Neuronal stem cell (in vitro differentiated cells): ENCODE measurements at regions not wholly inside any gene's neighbourhood (a gene's known extent, or its start where the extent isn't known, plus 50 kb on each side); places are given as distances from the start of the nearest gene placed in this dataset.

Experiments
- DNase-seq: peaks from one replicate; pipeline ENCODE4 v3.0.0-alpha.2; 2013; ENCODE audit warnings: low spot score
- H2AFZ ChIP-seq: one replicate; pipeline ENCODE4 v1.6.1; 2013; ENCODE audit warnings: mild to moderate bottlenecking, low read length, inconsistent platforms
- H2AK5ac ChIP-seq: 2 replicates; pipeline ENCODE4 v1.6.1; 2013; ENCODE audit warnings: low read depth, mild to moderate bottlenecking, inconsistent platforms, low read length, moderate library complexity, mixed read lengths
- H2BK120ac ChIP-seq: 2 replicates; pipeline ENCODE4 v1.6.1; 2013; ENCODE audit warnings: low read depth, mild to moderate bottlenecking, inconsistent platforms, low read length, moderate library complexity, mixed read lengths
- H2BK12ac ChIP-seq: one replicate; pipeline ENCODE4 v1.6.1; 2013; ENCODE audit warnings: low read length, inconsistent platforms
- H2BK15ac ChIP-seq: 2 replicates; pipeline ENCODE4 v1.6.1; 2013; ENCODE audit warnings: mild to moderate bottlenecking, low read length, inconsistent platforms, mixed read lengths
- H2BK5ac ChIP-seq: one replicate; pipeline ENCODE4 v1.6.1; 2013; ENCODE audit warnings: inconsistent platforms, mild to moderate bottlenecking, low read length, moderate library complexity
- H3K14ac ChIP-seq: one replicate; pipeline ENCODE4 v1.6.1; 2013; ENCODE audit warnings: low read length, inconsistent platforms
- H3K18ac ChIP-seq: 2 replicates; pipeline ENCODE4 v1.6.1; 2013; ENCODE audit warnings: low read length, inconsistent platforms
- H3K23ac ChIP-seq: 2 replicates; pipeline ENCODE4 v1.6.1; 2013; ENCODE audit warnings: low read depth, mild to moderate bottlenecking, mixed read lengths, low read length, inconsistent platforms; ENCODE audit not compliant: poor library complexity
- H3K27ac ChIP-seq: replicated peaks from 3 replicates; pipeline ENCODE4 v1.5.1; 2013; ENCODE audit warnings: low read length, inconsistent platforms
- H3K27me3 ChIP-seq, 3 experiments: 2 replicates each; pipeline ENCODE4 v1.6.1; 2013; ENCODE audit warnings: low read length in 3 of 3, mild to moderate bottlenecking in 2 of 3, inconsistent platforms in 1 of 3, low read depth in 1 of 3, mixed read lengths in 1 of 3, moderate library complexity in 1 of 3; ENCODE audit not compliant: control insufficient read depth in 3 of 3, insufficient read depth in 3 of 3
- H3K36me3 ChIP-seq, 2 donors: replicated peaks in 1 of 2; 2 replicates each; pipeline ENCODE4 v1.6.1; 2013; ENCODE audit warnings: low read length in 2 of 2; ENCODE audit not compliant: control insufficient read depth in 2 of 2, insufficient read depth in 2 of 2
- H3K4ac ChIP-seq: 2 replicates; pipeline ENCODE4 v1.6.1; 2013; ENCODE audit warnings: inconsistent platforms, mild to moderate bottlenecking, low read length, moderate library complexity
- H3K4me1 ChIP-seq, 2 donors: 1 replicate in 1 of 2; 2 replicates in 1 of 2; pipeline ENCODE4 v1.6.1; 2013; ENCODE audit warnings: low read length in 2 of 2, low read depth in 1 of 2; ENCODE audit not compliant: control insufficient read depth in 2 of 2, insufficient read depth in 1 of 2
- H3K4me2 ChIP-seq: one replicate; pipeline ENCODE4 v1.6.1; 2013; ENCODE audit warnings: mild to moderate bottlenecking, low read length, inconsistent platforms; ENCODE audit not compliant: insufficient read depth, poor library complexity, severe bottlenecking
- H3K4me3 ChIP-seq, 2 donors: 2 replicates each; pipeline ENCODE4 v1.5.1; 2013; ENCODE audit warnings: low read length in 2 of 2, mild to moderate bottlenecking in 2 of 2, inconsistent platforms in 1 of 2, moderate library complexity in 1 of 2
- H3K79me1 ChIP-seq: one replicate; pipeline ENCODE4 v1.6.1; 2013; ENCODE audit warnings: low read depth, mild to moderate bottlenecking, inconsistent platforms, low read length, moderate library complexity
- H3K9ac ChIP-seq: one replicate; pipeline ENCODE4 v1.6.1; 2013; ENCODE audit warnings: mild to moderate bottlenecking, low read depth, low read length, inconsistent platforms; ENCODE audit not compliant: poor library complexity
- H3K9me3 ChIP-seq, 2 donors: replicated peaks in 1 of 2; 2 replicates each; pipeline versions ENCODE3 to v1.6.1; 2013; ENCODE audit warnings: low read length in 2 of 2, mild to moderate bottlenecking in 2 of 2, inconsistent platforms in 1 of 2, low read depth in 1 of 2, mixed read lengths in 1 of 2, moderate library complexity in 1 of 2; ENCODE audit not compliant: control insufficient read depth in 2 of 2, insufficient read depth in 1 of 2
- H4K8ac ChIP-seq: one replicate; pipeline ENCODE4 v1.6.1; 2013; ENCODE audit warnings: low read depth, mild to moderate bottlenecking, inconsistent platforms, low read length, moderate library complexity
- H4K91ac ChIP-seq: one replicate; pipeline ENCODE4 v1.6.1; 2013; ENCODE audit warnings: low read length, low read depth, mild to moderate bottlenecking, inconsistent platforms; ENCODE audit not compliant: poor library complexity
- WGBS, 2 donors: extraction: QIAGEN DNeasy Blood & Tissue Kit; methylation state at CpG; one replicate each; pipeline ENCODE4 v1.1.7; 2013; ENCODE audit warnings: missing lambda C conversion rate in 2 of 2, mixed read lengths in 1 of 2; ENCODE audit not compliant: insufficient read length in 2 of 2, insufficient replicate concordance in 1 of 2; ENCODE audit errors: extremely low coverage in 2 of 2; 5-methylcytosine and 5-hydroxymethylcytosine counted together

DNA sequence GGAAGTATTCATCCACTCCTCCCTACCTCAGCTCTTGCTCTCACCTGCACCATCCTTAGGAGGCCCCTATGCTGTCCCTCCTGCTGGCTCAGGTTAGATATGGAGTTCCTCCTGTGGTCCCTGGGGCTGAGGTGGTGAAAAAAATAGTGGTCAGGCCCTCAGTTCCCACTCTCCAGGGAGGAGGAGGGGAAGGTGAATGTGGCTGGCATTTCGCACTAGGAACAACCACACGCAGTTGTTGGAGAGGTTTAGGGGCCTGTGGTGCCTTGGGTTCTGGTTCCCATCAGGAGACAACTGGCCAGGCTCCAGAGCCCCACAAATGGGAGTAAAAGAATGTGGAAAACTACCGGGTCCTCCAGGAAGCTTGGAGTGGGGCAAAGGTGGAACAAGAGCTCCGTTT lies 81.7 kb upstream of the HSPA9 start:
- DNase-seq = no peak
- Histone ChIP-seq H3K9me3 (no peaks in the 10 kb centered on the region), H3K4me3 (no peak overlapping the region), H2BK5ac (no peak overlapping the region), H4K8ac (no peak overlapping the region), H2AK5ac (no peak overlapping the region), H3K9ac (no peak overlapping the region), H2BK12ac (no peak overlapping the region), H3K23ac (no peak overlapping the region), H3K4me2 (no peak overlapping the region), H3K27me3 (peaks cover 0 to 14% (median 2%) of the 10 kb centered on the region in 3 experiments), H3K27ac (no peak overlapping the region), H3K79me1 (no peaks in the 10 kb centered on the region), H3K18ac (no peak overlapping the region), H4K91ac (no peak overlapping the region), H3K4me1 (peaks cover 7% of the 10 kb centered on the region in 2 donors), H2AFZ (no peak overlapping the region), H3K36me3 (no peaks in the 10 kb centered on the region), H3K14ac (no peak overlapping the region), H2BK120ac (no peak overlapping the region), H2BK15ac (no peak overlapping the region), H3K4ac (no peak overlapping the region)
- no CpG with 5 or more reads among the region's 4 CpGs for WGBS, 2 donors

- no peak overlapping the region for H3K18ac ChIP-seq
- H3K4me2 ChIP-seq = no peak overlapping the region
- no peak overlapping the region for H3K23ac ChIP-seq
- no peak overlapping the region for H4K91ac ChIP-seq
- no peak overlapping the region for H3K4me3 ChIP-seq
- DNase-seq = no peak
- no peaks in the 10 kb centered on the region for H3K36me3 ChIP-seq
- H2AFZ ChIP-seq = no peak overlapping the region
- no peaks in the 10 kb centered on the region for H3K9me3 ChIP-seq
- no peak overlapping the region for H3K14ac ChIP-seq
- WGBS, 2 donors = no CpG with 5 or more reads among the region's 6 CpGs
- no peak overlapping the region for H2BK12ac ChIP-seq
- no peak overlapping the region for H4K8ac ChIP-seq
- no peak overlapping the region for H3K27ac ChIP-seq
- H3K27me3 ChIP-seq = peaks cover 0 to 12% (median 2%) of the 10 kb centered on the region in 3 experiments
- H2BK15ac ChIP-seq = no peak overlapping the region
- H3K4me1 ChIP-seq = peaks cover 7 to 9% of the 10 kb centered on the region in 2 donors
- H3K79me1 ChIP-seq = no peaks in the 10 kb centered on the region
- H2BK120ac ChIP-seq = no peak overlapping the region
- no peak overlapping the region for H2BK5ac ChIP-seq
- no peak overlapping the region for H3K9ac ChIP-seq
- no peak overlapping the region for H2AK5ac ChIP-seq
- H3K4ac ChIP-seq = no peak overlapping the region
These were observed 80.5 kb upstream of the HSPA9 start for GRCh38 chr5:138655530-138656190.

DNA sequence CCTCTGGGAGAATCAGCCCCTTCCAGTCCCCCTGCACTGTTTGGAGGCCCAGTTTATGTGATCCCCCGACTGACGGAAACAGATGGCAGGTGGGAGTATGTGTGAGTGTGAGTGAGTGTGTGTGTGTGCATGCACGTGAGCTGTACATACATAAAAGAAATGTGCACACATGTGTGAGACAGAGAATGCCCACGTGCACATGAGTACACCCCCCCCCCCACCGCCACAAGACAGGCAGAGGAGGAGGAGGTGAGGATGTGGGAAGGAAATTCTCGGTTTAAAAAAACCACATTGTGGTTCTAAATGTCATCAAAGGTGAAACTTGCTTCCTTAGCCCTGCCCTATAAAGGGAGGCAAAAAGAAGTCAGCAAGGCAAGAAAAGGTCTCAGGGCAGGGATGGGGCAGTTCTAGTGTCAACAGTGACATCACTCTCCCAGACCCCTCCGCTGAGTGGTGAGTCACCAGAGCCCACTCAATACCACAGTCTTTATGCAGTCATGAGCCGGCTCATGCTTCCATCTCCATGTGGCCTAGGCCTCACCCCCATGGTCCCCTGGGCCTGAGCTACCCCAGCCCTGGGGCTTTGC lies 79.2 kb upstream of the HSPA9 start:
- H2AFZ ChIP-seq = peak overlapping the region; percentile 46
- H3K14ac ChIP-seq = no peak overlapping the region
- H3K9me3 ChIP-seq = no peaks in the 10 kb centered on the region
- no peak overlapping the region for H2BK12ac ChIP-seq
- DNase-seq = no peak
- H2BK15ac ChIP-seq = no peak overlapping the region
- no peaks in the 10 kb centered on the region for H3K79me1 ChIP-seq
- H3K27ac ChIP-seq = no peak overlapping the region
- no peak overlapping the region for H2BK5ac ChIP-seq
- no peak overlapping the region for H3K18ac ChIP-seq
- H3K4me3 ChIP-seq = peak overlapping the region in 1 of 2 donors; percentile 14
- no peak overlapping the region for H4K8ac ChIP-seq
- no peak overlapping the region for H3K4ac ChIP-seq
- no peak overlapping the region for H2AK5ac ChIP-seq
- H4K91ac ChIP-seq = no peak overlapping the region
- H3K27me3 ChIP-seq = peaks cover 0 to 8% (median 2%) of the 10 kb centered on the region in 3 experiments
- peaks cover 12 to 15% of the 10 kb centered on the region in 2 donors for H3K4me1 ChIP-seq
- WGBS, 2 donors = no CpG with 5 or more reads among the region's 8 CpGs
- H3K9ac ChIP-seq = no peak overlapping the region
- no peak overlapping the region for H3K23ac ChIP-seq
- H3K36me3 ChIP-seq = no peaks in the 10 kb centered on the region
- no peak overlapping the region for H2BK120ac ChIP-seq
- no peak overlapping the region for H3K4me2 ChIP-seq

GRCh38 chr5:138653502-138653901 lies 78.3 kb upstream of the HSPA9 start:
- DNase-seq = no peak
- no peak overlapping the region for H3K9ac ChIP-seq
- peaks cover 0 to 8% (median 0%) of the 10 kb centered on the region in 3 experiments for H3K27me3 ChIP-seq
- no peak overlapping the region for H2BK15ac ChIP-seq
- no peaks in the 10 kb centered on the region for H3K36me3 ChIP-seq
- H3K4me2 ChIP-seq = no peak overlapping the region
- H3K23ac ChIP-seq = no peak overlapping the region
- H3K79me1 ChIP-seq = no peaks in the 10 kb centered on the region
- no peak overlapping the region for H2AK5ac ChIP-seq
- peaks cover 14 to 23% of the 10 kb centered on the region in 2 donors for H3K4me1 ChIP-seq
- no peaks in the 10 kb centered on the region for H3K9me3 ChIP-seq
- no peak overlapping the region for H3K4me3 ChIP-seq
- H4K8ac ChIP-seq = no peak overlapping the region
- no peak overlapping the region for H3K27ac ChIP-seq
- no peak overlapping the region for H2BK5ac ChIP-seq
- H3K18ac ChIP-seq = no peak overlapping the region
- no peak overlapping the region for H3K4ac ChIP-seq
- no peak overlapping the region for H2AFZ ChIP-seq
- no peak overlapping the region for H3K14ac ChIP-seq
- H2BK120ac ChIP-seq = no peak overlapping the region
- WGBS, 2 donors = no CpG with 5 or more reads among the region's 4 CpGs
- no peak overlapping the region for H4K91ac ChIP-seq
- H2BK12ac ChIP-seq = no peak overlapping the region
